Type B pancreatic cell (in vitro differentiated cells): ENCODE measurements at regions not wholly inside any gene's neighbourhood (a gene's known extent, or its start where the extent isn't known, plus 50 kb on each side); places are given as distances from the start of the nearest gene placed in this dataset.

Experiments
- DNase-seq: peaks from one replicate; pipeline ENCODE4 v3.0.0; 2021; ENCODE audit warnings: mixed read lengths; ENCODE audit not compliant: unreplicated experiment; ENCODE audit errors: extremely low spot score
- H3K27ac Mint-ChIP-seq: 2 replicates; pipeline ENCODE4 v1.8.0; 2021; ENCODE audit warnings: mild to moderate bottlenecking, mixed read lengths
- H3K27me3 Mint-ChIP-seq: 2 replicates; pipeline ENCODE4 v1.8.0; 2021; ENCODE audit warnings: mixed read lengths
- H3K36me3 Mint-ChIP-seq: 2 replicates; pipeline ENCODE4 v1.8.0; 2021; ENCODE audit warnings: mixed read lengths
- H3K4me1 Mint-ChIP-seq: one replicate; pipeline ENCODE4 v1.8.0; 2021; ENCODE audit warnings: mixed read lengths; ENCODE audit not compliant: unreplicated experiment
- H3K4me3 Mint-ChIP-seq: 2 replicates; pipeline ENCODE4 v1.8.0; 2021; ENCODE audit warnings: mild to moderate bottlenecking, mixed read lengths
- H3K9me3 Mint-ChIP-seq: 2 replicates; pipeline ENCODE4 v1.8.0; 2021; ENCODE audit warnings: mixed read lengths
- TF ChIP-seq, protein P1 (sequence below): fragments of 200-600 bp; sonication (generic); conservative IDR thresholded peaks from 2 replicates; pipeline ENCODE4 v1.5.0; 2021; ENCODE audit warnings: antibody characterized with exemption, mild to moderate bottlenecking

DNA sequence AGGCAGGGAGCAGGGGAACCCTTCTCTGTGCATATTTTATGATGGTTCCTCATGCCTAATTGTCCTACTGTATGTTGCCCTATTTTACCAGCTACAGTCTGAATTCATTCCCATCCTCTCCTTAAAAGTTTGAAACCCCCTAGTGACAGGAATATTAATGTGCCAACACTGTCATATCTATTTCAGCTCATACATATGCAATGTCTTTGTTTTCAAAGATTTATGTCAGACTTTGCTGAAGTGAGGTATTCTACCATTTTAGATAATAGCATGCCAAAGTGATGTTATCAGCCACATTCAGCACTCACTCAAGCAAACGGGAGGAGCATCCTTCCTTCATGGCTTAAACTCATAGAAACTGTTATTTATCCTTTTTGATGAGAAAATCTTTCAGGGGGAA is 696.5 kb downstream of the NR2F1-AS1 start:
- no peak overlapping the region for H3K27ac Mint-ChIP-seq
- H3K27me3 Mint-ChIP-seq = peaks cover 4% of the 10 kb centered on the region
- no peaks in the 10 kb centered on the region for H3K9me3 Mint-ChIP-seq
- no peaks in the 10 kb centered on the region for H3K36me3 Mint-ChIP-seq
- TF ChIP-seq, protein P1, sequence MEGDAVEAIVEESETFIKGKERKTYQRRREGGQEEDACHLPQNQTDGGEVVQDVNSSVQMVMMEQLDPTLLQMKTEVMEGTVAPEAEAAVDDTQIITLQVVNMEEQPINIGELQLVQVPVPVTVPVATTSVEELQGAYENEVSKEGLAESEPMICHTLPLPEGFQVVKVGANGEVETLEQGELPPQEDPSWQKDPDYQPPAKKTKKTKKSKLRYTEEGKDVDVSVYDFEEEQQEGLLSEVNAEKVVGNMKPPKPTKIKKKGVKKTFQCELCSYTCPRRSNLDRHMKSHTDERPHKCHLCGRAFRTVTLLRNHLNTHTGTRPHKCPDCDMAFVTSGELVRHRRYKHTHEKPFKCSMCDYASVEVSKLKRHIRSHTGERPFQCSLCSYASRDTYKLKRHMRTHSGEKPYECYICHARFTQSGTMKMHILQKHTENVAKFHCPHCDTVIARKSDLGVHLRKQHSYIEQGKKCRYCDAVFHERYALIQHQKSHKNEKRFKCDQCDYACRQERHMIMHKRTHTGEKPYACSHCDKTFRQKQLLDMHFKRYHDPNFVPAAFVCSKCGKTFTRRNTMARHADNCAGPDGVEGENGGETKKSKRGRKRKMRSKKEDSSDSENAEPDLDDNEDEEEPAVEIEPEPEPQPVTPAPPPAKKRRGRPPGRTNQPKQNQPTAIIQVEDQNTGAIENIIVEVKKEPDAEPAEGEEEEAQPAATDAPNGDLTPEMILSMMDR = no peak
- H3K4me3 Mint-ChIP-seq = no peak overlapping the region
- DNase-seq = no peak
- peaks cover 36% of the 10 kb centered on the region for H3K4me1 Mint-ChIP-seq

DNA sequence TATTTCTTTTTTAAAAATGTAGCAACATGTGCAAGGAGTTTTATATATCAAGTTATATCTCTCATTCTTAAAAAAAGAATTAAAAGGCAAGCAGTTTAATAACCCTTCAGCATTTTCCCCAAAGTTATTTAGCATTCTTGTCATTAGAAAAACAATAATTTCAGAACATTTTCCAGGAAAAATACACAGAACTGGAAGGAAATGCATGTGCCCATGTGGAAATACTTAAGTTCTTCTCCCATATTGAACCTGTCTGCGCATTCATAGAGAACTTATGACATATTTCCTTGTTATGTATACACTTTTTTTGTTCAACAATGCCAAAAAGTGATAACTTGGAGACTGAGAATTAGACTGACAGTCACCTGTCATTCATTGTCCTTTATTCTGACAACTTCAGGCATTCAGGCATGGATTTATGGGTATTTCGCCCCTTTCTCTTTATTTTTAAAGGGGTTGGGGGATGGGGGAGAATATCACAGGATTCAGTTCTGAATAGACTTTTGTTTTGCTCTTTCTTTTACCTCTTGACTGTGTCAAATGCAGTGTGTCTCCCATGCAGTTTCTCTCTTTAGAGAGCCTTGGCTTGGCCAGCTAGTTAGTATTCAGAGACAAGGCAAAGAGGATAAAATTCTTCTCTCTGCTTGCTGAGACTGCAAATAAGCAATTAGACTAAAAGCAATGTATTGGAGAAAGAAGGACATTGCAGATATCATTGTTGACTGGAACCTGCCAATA is 701.0 kb downstream of the NR2F1-AS1 start:
- no peaks in the 10 kb centered on the region for H3K9me3 Mint-ChIP-seq
- no peak overlapping the region for H3K27ac Mint-ChIP-seq
- peaks cover 27% of the 10 kb centered on the region for H3K4me1 Mint-ChIP-seq
- DNase-seq = no peak
- TF ChIP-seq, protein P1 = no peak
- H3K27me3 Mint-ChIP-seq = no peaks in the 10 kb centered on the region
- H3K36me3 Mint-ChIP-seq = no peaks in the 10 kb centered on the region
- H3K4me3 Mint-ChIP-seq = no peak overlapping the region

DNA sequence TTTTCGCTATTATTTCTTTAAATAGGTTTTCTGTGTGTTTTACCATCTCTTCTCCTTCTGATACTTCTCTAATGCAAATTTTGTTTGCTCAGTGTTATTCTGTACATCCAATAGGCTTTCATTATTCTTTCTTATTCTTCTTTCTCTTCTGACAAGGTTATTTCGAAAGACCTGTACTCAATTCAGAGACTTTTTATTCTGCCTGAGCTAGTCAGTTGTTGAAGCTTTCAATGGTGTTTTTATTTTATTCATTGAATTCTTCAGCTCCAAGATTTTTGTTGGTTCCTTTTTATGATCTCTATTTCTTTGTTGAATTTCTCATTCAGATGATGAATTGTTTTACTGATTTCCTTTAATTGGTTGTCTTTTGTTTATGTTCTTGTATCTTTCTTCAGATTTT is 706.2 kb downstream of the NR2F1-AS1 start:
- H3K27me3 Mint-ChIP-seq = no peaks in the 10 kb centered on the region
- H3K9me3 Mint-ChIP-seq = peaks cover 16% of the 10 kb centered on the region
- peaks cover 6% of the 10 kb centered on the region for H3K36me3 Mint-ChIP-seq
- DNase-seq = no peak
- H3K4me3 Mint-ChIP-seq = no peak overlapping the region
- H3K4me1 Mint-ChIP-seq = peaks cover 4% of the 10 kb centered on the region
- TF ChIP-seq, protein P1 = no peak
- no peak overlapping the region for H3K27ac Mint-ChIP-seq

DNA sequence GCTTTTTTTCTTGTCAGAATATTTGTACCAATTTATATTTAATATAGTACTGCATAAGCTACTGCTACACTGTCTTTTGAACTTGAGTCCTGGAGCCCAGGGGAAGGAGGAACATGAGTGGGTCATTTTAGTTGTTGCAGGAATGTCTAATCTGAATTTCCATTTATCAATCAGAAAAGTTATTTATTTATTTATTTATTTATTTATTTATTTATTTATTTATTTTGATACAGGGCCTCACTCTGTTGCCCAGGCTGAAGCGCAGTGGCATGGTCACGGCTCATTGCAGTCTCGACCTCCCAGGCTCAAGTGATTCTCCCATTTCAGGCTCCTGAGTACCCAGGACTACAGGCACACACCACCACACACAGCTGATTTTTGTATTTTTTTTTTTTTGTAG is 712.6 kb downstream of the NR2F1-AS1 start:
- no peak for DNase-seq
- H3K4me1 Mint-ChIP-seq = no peaks in the 10 kb centered on the region
- peaks cover 6% of the 10 kb centered on the region for H3K36me3 Mint-ChIP-seq
- H3K27ac Mint-ChIP-seq = no peak overlapping the region
- TF ChIP-seq, protein P1 = no peak
- no peaks in the 10 kb centered on the region for H3K27me3 Mint-ChIP-seq
- H3K9me3 Mint-ChIP-seq = peaks cover 10% of the 10 kb centered on the region
- H3K4me3 Mint-ChIP-seq = no peak overlapping the region

DNA sequence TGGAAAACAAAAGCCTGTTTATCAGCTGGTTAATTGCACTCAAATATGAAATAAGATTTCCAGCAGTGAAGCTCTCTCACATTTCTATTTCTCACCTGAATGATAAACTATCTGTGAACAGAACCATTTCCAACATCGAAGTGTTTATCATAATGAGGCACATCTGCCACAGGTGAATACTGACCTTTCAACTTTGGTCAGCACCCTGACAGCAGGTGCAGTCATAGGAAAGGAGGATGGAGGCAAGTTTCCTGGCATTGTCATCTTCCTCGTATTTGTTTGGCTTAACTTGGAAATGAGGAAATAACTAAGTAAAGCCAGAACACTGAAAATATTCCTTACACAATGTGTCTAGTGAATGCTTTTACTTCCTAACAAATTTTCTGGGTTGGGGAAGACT is 716.4 kb downstream of the NR2F1-AS1 start:
- Mint-ChIP-seq H3K4me3 (no peak overlapping the region), H3K9me3 (no peaks in the 10 kb centered on the region), H3K27me3 (no peaks in the 10 kb centered on the region), H3K4me1 (no peaks in the 10 kb centered on the region), H3K36me3 (no peaks in the 10 kb centered on the region), H3K27ac (no peak overlapping the region)
- DNase-seq = no peak
- TF ChIP-seq, protein P1 = no peak

DNA sequence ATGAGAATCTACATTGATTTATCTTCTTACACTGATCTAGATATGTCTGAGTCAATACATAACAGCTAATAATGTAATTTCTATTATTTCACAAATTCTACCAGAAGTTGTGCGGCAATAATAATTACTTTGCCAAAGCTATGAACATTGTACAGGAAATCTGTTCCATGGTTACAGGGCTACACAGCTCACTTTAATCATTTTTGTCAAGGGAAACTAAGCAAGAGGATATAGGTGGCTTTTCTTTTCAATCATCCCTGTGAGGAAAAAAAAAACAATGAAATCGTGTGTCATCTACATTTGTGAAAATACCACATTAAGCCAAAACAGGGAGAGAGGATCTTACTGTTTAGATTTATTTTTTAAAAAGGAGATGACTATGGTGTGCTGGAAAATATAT is 717.4 kb downstream of the NR2F1-AS1 start:
- Mint-ChIP-seq H3K27ac (no peak overlapping the region), H3K4me3 (no peak overlapping the region), H3K4me1 (no peaks in the 10 kb centered on the region), H3K9me3 (no peaks in the 10 kb centered on the region), H3K27me3 (no peaks in the 10 kb centered on the region), H3K36me3 (no peaks in the 10 kb centered on the region)
- TF ChIP-seq, protein P1 = no peak
- DNase-seq = no peak
